NCI-H446 treated with DMSO at 0.1 percent for 48 hours (cell line): ENCODE measurements at regions not wholly inside any gene's neighbourhood (a gene's known extent, or its start where the extent isn't known, plus 50 kb on each side); places are given as distances from the start of the nearest gene placed in this dataset.
"Not testable (repeated sequence)": the region's sequence is repeated elsewhere in the genome, so short reads cannot be mapped to it uniquely, and the experiment has no call there.

ENCODE experiments used
- DNase-seq: peaks from one replicate; lab custom pipeline; 2025; lab: John Stamatoyannopoulos, UW

GRCh38 chr5:17978954-17979353 lies 344.7 kb downstream of the TAF11L14 start:
- DNase-seq, result no peak

- DNase-seq, result not testable (repeated sequence)
These were observed 348.4 kb downstream of the TAF11L14 start for GRCh38 chr5:17982626-17983025.

- DNase-seq, result no peak
These were observed 354.8 kb downstream of the TAF11L14 start for GRCh38 chr5:17989036-17989435.

GRCh38 chr5:17989567-17990563 lies 355.6 kb downstream of the TAF11L14 start:
- peak; percentile 71 for DNase-seq

- peak; percentile 82 for DNase-seq
These were observed 357.5 kb downstream of the TAF11L14 start for GRCh38 chr5:17991775-17992174.

- DNase-seq, result no peak
These were observed 358.0 kb downstream of the TAF11L14 start for GRCh38 chr5:17992291-17992690.

- no peak for DNase-seq
These were observed 361.7 kb downstream of the TAF11L14 start for GRCh38 chr5:17995997-17996396.

- DNase-seq, result no peak
These were observed 365.6 kb downstream of the TAF11L14 start for GRCh38 chr5:17999858-18000257.

GRCh38 chr5:18000744-18001143 lies 366.5 kb downstream of the TAF11L14 start:
- no peak for DNase-seq

GRCh38 chr5:18003312-18003711 lies 369.1 kb downstream of the TAF11L14 start:
- DNase-seq, result no peak

- no peak for DNase-seq
These were observed 369.5 kb downstream of the TAF11L14 start for GRCh38 chr5:18003784-18004183.

GRCh38 chr5:18006235-18006634 lies 372.0 kb downstream of the TAF11L14 start:
- not testable (repeated sequence) for DNase-seq

- DNase-seq, result no peak
These were observed 374.7 kb downstream of the TAF11L14 start for GRCh38 chr5:18008940-18009339.

- DNase-seq, result no peak
These were observed 375.8 kb downstream of the TAF11L14 start for GRCh38 chr5:18010053-18010452.

GRCh38 chr5:18018472-18018871 lies 384.2 kb downstream of the TAF11L14 start:
- DNase-seq, result no peak

- DNase-seq, result no peak
These were observed 389.0 kb downstream of the TAF11L14 start for GRCh38 chr5:18023275-18023674.

- DNase-seq, result no peak
These were observed 389.7 kb downstream of the TAF11L14 start for GRCh38 chr5:18023986-18024385.

GRCh38 chr5:18024542-18024941 lies 390.3 kb downstream of the TAF11L14 start:
- DNase-seq, result no peak

GRCh38 chr5:18027241-18027867 lies 393.1 kb downstream of the TAF11L14 start:
- no peak for DNase-seq

- no peak for DNase-seq
These were observed 393.8 kb downstream of the TAF11L14 start for GRCh38 chr5:18028036-18028435.

GRCh38 chr5:18032744-18033143 lies 398.5 kb downstream of the TAF11L14 start:
- DNase-seq, result no peak

- peak; percentile 41 for DNase-seq
These were observed 402.3 kb downstream of the TAF11L14 start for GRCh38 chr5:18036531-18036930.

GRCh38 chr5:18037718-18038117 lies 403.5 kb downstream of the TAF11L14 start:
- no peak for DNase-seq
